ENCODE measurements at regions not wholly inside any gene's neighbourhood (a gene's known extent, or its start where the extent isn't known, plus 50 kb on each side); places are given as distances from the start of the nearest gene placed in this dataset.
"Not testable (repeated sequence)": the region's sequence is repeated elsewhere in the genome, so short reads cannot be mapped to it uniquely, and the experiment has no call there.

DNA sequence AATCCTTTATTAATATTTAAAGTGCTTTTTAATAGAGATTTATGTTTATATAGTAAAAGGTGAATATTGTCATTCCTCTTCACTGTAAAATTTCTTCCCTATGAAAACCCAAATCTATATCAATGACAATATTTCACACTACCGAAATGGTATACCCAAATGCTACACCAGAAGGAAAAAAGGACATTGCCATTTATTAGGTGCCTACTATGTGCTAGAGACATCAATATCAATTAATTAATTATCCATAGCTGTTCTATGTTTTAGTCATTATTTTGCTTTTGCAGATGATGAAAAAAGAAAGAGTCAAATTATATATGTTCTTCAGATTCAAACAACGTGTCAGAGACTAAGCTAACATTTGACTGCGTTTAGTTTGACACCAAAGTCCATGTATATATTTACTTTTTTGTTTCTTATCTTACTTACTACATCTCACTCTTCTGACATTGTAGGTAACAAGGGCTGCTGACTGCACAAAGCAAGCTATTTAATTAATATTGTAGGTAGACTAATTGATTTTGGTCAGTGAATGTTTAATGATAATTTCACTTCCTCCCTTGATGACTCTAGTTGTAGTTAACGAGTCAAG is 614.0 kb upstream of the FOXG1 start:
- no peak for ATAC-seq

DNA sequence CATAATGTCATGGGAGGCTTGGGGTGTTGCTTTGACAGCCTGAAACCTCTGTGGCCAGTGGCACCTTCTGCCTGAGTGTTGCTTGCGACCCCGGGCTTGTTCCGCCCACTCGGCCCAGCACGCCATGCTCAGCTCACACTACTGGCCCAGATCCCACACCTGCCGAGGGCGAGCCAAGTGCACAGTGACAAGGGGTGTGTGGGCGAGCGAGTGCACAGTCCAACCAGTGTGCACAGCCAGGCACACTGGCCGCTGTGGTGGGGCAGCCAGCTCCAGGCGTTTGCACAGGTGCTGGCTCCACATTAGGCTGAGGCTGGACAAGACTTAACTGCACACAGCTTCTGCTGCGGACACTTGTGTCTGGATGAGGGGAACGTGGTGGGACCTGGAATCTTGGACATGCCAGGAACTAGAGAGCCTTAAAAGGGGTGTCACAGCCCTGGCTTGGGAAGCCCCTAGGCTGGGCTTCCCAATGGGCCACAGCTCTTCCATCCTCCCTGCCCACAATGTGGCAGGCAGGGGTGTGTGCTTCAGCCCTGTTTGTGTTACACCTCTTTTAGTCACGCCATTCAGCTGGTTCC is 609.2 kb upstream of the FOXG1 start:
- no peak for ATAC-seq

DNA sequence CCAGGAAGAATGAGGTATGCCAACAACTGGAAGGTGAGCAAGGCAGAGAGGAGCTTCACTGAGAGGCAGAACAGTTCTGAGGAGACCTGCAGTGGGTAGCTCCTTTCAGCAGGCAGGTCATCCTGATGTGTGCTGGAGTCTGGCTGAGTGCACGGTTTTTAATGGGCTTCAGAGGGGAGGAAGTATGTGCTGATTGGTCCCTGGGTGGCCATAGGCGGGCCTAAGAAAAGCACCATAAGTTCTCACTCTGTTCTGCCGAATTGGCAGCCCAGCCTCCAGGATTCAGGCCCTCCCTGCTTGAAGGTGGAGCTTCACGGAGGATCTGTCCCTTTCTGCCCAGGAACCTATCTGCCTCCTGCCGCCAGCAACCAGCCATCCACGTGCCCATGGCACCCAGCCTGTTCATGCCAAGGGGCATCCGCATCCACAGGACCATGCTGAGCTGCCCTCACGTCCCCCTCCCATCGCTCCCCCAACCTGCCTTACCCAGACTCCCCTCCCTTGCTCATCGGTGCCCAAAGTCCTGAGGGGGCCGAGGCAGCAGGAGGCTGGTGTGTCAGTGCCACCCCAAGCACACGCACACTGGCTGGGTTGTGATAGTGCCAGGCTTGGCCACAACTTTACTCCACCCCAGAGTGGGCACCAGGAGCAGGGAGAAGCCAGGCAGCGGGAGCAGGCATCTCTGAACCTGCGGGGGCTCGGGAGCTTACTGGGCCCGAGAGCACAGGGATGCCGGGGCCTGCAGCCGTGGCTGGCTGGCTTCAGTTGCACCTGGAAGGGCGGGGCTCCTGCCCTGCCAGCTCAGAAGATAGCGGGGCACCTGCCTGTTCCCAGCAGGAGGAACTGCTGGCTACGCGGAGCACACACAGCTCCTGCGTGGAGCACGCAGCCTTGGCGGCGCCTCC is 608.4 kb upstream of the FOXG1 start:
- ATAC-seq: no peak

DNA sequence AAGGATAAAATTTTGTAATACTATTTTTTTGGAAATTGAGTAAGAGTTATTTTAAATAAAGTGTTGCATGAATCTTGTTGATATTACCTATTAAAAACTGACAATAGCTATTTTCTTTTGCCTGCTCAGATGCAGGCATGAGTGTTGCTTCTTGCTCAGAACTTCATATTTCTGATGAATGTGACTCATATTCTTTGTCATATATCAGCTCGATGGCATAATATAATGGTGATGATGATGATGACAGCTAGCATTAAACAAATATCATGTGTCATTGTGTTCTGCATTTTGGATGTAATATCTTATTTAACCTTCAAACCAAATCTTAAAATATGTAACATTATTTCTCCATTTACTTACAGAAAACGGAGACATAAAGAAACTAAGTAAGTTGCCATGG is 605.5 kb upstream of the FOXG1 start:
- no peak for ATAC-seq

DNA sequence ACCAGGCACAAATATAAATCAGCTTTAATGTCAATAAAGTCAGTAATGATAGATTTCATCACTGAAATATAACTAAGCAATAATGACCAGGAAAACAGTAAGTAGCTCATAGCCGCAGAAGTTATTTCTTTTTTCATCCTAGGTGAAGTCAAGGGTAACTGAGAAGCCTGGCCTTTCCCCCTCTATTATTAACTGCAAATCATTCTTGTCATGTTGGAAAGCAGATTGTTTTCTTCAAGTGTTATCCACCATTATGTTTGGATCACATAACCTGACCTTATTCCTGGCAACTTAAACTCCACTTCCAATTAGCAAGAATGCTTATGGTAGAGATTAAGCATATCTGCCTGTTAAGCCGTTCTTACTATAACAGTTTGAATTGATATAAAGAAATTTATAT is 603.4 kb upstream of the FOXG1 start:
- ATAC-seq: no peak

DNA sequence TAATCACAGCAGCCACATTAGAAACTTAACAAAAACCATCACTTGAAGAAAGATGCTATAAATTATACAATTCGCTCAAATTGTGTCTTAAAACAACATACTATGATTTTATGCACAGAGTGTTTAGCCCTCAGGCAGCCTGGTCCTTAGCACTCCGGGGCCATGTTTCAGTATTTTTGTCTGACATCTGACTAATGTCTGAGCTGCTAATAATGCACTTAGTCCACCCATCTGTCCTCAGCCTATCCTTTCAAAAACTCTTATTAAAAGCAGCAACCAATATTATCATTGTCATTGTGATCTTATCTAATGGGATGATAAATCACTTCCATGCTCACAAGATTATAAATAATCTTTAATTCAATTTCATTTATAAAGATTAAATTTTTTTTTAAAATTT is 602.7 kb upstream of the FOXG1 start:
- ATAC-seq: no peak

DNA sequence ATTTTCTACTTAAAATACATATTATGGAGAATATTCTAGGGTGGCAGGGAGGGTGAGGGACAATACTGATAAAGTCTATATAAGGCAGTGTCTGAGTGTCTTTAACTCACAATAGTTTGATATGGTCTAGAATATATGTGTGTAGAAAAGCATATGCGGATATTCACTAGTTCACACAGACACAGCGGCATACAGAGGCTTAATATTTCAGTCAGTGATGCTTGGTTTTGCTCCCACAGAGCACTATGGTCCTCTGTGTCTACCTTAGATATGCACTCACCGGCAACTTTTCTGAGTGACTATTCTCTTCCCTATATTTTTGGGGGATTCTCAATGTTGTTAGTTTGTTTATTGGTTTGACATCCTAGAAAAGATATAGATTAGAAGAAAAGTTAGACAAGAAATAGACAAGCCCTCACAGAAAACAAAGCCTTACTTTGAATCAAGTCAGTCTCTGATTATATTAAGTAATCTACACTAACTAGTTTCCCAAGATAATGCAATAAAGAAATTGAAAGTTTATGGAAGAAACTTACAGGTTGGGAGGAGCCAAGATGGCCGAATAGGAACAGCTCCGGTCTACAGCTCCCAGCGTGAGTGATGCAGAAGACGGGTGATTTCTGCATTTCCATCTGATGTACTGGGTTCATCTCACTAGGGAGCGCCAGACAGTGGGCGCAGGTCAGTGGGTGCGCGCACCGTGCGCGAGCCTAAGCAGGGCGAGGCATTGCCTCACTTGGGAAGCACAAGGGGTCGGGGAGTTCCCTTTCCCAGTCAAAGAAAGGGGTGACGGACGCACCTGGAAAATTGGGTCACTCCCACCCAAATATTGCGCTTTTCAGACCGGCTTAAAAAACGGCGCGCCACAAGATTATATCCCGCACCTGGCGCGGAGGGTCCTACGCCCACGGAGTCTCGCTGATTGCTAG is 578.4 kb upstream of the FOXG1 start:
- not testable (repeated sequence) for ATAC-seq

DNA sequence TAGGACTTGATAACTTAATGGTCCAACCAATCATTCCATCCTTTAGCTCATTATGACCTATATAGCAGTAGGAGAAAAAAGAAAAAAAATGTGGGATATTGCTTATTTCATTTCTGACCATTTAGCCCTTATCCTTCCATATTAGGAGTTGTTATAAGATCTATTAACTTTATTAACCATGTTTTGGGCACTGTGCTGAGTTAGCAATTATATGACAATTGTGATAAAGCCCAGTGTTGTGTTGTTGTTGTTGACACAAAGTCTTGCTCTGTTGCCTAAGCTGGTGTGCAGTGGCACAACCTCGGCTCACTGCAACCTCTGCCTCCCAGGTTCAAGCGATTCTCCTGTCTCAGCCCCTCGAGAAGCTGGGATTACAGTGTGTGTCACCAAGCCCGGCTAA is 569.7 kb upstream of the FOXG1 start:
- no peak for ATAC-seq

DNA sequence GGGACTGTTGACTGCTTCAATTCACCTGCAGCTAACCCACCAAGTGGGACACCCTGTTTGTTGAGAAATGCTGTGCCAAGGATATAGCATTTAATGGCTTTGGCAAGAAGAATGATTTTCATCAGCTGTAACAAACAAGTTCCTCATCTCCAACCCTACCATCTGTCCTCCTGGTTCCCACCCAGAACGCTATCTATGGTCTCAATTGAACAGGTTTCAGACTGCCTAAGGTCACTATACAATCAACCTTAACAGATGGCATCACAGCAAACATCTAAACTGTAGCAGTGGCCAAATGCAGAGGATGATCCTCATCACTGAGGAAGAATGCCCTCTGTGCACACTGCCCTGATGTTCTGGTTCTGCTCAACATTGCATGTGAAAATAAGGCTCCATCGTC is 546.2 kb upstream of the FOXG1 start:
- no peak for ATAC-seq

DNA sequence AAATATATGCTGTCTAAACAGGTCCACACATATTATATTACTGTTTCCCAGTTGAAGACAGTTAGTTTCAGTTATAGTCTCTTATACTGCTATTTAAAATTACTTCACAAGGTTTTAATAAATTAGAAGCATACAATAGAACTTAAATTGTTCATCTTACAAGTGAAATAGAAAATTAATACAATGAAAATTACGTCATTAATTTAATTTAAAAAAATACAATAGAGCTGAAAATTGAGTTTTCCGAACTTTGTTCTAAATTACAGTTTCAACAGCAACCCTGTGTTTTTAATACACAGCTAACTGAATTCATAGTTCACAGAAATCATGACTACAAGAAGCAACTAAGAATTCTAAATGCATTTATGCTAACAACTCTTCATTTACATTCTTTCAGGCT is 525.7 kb upstream of the FOXG1 start:
- no peak for ATAC-seq

DNA sequence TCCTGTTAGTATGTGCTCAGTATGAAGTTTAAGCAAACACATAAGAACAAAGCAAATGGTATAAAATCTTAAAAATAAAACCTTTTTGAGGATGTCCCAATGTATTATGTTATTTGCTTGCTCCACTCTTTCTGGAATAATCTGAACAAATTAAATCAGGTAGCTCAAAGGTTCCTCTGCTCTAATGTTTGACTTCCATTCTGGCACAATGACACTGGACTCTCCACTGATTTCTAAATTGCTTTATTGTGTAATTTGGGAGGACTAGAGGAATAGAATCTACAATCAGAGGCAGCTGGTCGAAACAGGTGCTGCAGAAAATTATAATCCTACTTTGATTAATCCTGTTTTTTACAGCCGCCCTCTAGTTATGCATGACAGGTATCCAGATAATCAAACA is 523.7 kb upstream of the FOXG1 start:
- ATAC-seq: no peak

DNA sequence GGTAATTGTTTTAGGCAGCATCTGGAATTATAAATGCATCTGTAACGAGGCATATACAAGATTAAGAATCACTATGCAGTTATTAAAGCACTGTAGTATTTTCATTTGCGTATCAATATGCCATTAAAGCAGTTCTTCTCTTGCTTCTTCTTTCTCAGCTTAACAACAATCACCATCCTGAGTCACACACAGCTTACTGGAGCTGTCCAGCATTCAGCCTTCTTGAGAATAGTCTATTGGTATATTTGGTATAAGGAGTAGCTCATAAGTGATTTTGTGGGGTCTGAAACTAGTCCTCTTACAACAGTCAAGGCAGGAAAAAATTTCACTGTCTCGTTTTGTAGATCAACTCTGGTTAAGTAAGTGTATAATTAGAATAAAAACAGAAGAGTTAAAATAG is 523.0 kb upstream of the FOXG1 start:
- ATAC-seq: no peak

DNA sequence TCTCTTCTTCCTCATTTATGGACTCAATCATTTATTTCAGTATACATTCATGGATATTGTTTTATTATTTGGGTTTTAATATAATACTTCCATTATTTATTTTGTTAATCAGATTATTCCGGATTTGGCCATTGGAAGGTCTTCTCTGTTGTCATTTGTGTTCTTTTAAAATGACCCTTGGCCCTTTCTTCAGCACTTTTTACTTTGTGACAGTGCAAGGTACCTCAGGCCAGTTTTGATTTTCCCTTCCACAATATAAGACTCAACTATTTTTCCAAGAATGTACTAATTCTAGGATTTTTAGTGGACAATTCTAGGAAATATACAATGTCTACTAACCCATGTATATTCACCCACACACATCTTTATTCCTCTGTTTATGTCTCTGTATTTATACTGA is 521.4 kb upstream of the FOXG1 start:
- ATAC-seq: no peak

DNA sequence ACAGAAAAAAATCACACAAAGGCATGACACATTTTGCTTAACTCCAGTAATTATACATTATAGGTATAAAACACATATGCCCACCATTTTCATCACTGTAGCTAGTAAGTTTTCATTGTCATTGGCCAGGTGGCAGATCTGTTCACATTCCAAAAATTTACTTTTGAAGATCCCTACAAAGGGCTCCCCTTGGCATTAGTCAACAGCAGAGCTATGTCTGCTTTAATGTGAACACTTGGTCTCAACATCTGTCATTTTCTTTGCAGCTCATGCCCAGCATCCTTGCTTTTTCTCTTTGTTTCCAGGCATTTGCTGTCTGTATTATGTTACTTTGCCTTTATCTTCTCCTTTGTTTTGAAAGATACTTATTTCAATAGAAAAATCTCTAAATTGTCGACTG is 519.1 kb upstream of the FOXG1 start:
- no peak for ATAC-seq

DNA sequence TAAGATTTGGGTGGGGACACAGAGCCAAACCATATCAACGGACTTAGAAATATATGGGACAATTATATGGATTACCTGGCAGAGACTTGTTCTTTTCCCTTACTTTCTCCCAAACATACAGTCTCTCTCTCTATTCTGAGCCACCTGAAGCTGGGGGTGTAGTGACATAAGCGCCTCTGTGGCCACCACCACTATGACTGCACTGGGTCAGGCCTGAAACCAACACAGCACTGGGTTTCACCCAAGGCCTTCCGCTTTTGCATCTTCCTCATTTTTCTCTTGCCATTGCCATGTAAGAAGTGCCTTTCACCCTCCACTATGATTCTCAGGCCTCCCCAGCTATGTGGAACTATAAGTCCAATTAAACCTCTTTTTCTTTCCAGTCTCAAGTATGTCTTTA is 514.5 kb upstream of the FOXG1 start:
- not testable (repeated sequence) for ATAC-seq

DNA sequence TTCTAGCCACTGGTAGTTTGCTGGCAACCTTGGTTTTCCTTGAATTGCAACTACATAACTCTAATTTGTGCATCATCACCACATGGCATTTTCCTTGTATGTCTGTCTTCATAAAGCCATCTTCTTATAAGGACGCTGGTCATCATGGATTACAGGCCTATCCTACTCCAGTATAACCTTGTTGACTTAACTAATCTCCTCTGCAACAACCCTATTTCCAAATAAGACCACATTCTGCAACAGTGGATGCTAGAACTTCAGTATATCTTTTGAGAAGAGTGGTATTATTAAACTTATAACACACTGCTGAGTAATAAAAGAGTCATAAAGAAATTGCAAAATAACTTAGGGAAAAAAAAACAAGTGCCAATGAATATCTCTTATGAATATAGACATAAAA is 511.8 kb upstream of the FOXG1 start:
- no peak for ATAC-seq

DNA sequence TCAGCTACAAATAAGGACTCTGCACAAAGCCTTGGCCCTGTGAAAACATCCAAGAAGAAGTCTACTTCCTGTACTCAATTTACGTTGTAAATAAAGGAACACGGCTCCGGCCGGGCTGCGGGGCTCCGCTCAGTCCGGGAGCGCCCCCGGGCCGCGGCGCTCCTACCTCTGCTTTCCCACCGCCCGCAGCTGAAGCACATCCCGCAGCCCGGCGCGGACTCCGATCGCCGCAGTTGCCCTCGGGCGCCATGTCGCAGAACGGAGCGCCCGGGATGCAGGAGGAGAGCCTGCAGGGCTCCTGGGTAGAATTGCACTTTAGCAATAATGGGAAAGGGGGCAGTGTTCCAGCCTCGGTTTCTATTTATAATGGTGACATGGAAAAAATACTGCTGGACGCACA is 502.3 kb upstream of the FOXG1 start:
- ATAC-seq: no peak

DNA sequence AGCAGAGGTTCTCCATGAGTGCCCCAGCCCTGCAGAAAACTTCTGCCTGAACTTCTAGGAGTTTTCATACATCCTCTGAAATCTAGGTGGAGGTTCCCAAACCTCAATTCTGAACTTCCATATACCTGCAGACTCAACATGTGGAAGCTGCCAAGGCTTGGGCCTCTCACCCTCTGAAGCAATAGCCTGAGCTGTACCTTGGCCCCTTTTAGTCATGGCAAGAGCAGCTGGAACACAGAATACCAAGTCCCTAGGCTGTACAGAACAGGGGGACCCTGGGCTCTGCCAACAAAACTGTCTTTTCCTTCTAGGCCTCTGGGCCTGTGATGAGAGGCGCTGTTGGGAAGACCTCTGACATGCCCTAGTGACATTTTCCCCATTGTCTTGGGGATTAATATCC is 494.3 kb upstream of the FOXG1 start:
- ATAC-seq: no peak

DNA sequence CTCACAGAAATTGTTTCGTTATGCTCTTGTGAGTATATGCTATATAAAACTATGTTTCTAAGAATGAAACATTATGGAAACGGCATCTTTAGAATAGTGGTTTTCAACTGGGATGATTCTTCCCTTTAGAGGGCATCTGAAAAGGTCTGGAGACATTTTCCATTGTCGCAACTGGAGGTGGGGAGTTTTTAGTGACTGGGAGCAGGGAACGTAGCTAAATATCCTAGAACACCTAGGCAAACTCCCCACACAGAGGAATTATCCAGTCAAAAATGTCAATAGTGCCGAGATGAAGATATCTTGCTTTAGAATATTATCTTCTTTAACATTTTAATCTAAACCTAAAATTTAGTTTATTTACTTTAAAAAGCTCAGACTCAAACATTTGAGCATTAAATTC is 486.1 kb upstream of the FOXG1 start:
- ATAC-seq: no peak

DNA sequence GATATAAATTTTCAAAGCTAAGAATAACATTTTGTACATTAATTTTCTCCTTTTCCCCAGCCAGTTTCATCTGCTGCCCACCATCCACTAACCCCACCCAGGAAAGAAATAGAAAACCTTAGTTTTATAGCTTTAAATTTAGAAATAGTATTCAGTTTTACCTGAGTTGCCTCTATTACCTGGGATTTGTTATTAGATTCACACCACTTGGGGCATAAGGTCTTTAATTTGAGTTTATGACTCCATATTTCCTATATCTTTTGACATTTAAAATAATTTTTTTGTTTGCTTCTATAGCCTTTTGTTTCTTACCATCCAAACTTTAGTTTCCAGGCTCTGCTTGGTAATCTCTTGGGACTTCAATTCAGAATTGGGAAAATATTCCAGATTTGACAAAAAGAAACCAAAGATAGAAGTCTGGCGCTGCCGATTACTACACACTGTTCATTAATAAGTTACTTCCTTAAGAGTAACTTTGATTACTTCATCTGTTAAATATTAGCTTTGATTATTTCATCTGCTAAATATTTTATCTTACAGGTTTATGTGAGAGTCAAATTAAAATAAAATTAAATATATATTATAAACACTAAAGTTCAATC is 485.5 kb upstream of the FOXG1 start:
- ATAC-seq: no peak

DNA sequence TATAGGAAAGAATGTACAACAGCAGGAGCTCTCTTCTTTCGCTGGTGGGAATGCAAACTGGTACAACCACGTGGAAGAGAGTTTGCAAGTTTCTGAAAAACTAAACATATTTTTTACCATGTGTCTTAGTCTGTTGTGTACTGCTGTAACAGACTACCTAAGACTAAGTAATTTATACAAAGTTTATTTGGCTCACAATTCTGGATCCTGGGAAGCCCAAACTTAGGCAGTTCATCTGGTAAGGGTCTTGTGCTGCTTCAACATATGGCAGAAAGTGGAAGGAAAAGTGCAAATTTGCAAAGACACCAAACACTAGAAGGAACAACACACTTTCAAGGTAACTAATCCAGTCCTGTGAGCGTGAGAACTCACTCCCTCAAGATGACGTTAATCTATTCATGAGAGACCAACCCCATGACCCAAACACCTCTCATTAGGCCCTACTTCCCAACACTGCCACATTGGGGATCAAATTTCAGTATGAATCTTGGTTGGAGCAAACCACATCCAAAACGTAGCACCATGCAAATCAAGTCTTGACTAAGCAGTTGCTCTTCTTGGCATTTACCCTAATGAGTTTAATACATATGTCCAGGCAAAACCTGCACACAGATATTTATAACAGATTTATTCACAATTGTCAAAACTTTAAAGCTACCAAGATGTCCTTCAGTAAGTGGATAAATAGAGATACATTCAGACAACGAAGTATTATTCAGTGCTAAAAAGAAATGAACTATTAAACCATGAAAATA is 481.9 kb upstream of the FOXG1 start:
- ATAC-seq: no peak

Measured in esophagus mucosa (tissue), 1 donor.